ENCODE measurements at regions not wholly inside any gene's neighbourhood (a gene's known extent, or its start where the extent isn't known, plus 50 kb on each side); places are given as distances from the start of the nearest gene placed in this dataset.
"Not testable (repeated sequence)": the region's sequence is repeated elsewhere in the genome, so short reads cannot be mapped to it uniquely, and the experiment has no call there.

DNA sequence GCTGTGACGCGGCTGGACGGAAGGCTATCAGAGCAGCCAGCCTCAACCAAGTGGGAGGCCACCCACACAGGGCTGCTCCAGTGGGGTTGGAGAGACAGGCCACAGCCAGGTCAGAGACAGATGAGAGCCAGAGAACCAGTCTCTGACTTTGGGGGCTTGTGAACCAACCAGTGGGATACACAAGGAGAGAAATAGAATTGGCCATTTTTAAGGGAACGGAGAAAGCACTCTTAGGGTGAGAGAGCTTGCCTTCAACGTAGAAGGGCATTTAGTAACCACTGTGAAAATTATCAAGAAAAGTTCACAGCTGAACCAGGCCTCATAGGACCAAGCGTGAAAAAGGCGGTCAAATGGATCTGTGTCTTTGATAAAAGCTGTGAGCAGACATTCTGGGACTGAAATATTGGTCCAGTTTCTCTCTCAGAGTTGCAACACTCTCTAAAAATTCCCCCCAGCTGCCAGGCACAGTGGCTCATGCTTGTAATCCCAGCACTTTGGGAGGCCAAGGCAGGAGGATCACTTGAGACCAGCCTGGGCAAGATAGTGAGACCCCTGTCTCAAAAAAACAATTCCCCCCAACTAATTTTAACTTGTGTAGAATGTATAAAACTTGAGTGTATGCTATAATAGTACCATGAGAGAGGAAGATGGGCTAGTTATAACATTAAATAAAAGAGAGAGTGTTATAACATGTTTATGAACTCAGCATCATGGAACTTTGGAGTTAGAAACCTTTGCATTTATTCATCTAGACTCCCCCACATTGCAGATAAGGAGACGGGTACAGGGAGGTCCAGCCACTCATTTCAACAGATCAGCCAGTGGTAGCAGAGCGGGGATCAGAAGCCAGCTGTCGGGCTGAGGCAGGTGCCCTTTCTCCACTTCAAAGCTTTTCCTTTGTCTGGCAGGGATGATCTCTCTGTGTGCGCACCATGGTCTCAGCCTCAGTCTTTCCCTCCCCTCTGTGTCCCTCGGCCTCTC, 132.2 kb downstream of the NPIPB11 start:
- not testable (repeated sequence) for DNase-seq

DNA sequence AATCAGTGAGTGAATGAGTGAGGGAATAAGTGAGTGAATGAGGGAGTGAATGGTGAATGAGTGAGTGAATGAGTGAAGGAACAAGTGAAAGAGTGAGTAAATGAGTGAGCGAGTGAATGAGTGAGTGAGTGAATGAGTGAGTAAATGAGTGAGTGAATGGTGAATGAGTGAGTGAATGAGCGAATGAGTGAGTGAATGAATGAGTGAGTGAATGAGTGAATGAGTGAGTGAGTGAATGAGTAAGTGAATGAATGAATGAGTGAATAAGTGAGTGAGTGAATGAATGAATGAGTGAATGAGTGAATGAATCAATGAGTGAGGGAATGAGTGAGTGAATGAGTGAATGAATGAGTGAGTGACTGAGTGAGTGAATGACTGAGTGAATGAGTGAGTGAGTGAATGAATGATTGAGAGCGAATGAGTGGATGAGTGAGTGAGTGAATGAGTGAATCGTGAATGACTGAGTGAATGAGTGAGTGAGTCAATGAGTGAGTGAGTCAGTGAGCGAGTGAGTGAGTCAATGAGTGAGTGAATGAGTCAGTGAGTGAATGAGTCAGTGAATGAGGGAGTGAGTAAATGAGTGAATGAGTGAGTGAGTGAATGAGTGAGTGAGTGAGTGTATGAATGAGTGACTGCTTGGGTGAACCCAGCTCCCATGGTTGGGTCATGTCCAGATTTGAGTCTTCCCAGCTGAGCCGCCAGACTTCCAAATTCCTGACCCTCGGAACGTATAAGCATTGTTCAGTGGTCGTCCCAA, 133.0 kb downstream of the NPIPB11 start:
- not testable (repeated sequence) for DNase-seq

DNA sequence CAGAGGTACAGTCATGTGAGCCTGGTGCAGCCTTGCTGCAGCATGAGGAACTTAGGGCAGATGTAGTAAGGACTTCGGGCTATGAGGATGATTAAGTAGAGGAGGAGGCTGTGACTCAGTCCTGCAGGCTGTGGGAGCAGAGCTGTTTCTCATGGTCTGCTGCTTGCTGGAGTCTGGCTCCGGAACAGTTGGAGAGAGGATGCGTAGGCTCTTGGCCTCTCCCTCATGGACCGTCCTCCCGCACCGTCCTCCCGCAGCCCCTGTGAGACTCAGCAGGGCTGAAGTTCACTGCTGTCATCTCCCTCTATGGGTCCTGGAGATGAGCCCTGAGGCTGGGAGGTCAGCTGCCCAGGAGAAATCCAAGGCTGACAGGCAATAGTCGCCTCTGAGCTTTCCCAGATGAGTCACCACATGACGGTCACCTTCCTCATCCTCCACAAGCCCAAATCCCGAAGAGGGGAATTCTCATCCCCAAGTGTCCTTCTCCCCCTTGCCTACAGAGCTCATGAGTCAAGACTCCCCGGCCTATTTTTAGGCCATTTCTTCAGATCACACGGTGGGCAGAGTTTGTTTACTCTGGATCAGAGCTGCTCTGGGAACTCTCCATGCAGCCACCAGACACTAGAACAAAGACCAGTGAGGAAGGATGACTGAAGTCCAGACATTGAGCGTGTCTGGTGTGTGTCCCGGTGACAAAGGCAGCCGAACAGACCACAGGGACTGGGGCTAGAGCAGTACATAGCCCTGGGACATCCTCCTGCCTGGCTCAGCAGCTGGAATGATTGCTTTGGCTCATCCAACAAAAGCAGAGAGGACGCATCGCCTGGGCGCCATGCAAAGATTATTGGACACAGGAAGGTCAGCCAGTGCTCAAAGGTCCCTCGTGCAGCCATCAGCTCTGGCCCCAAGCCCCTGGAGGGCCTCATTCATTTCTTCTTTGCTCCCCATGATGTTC, 134.5 kb downstream of the NPIPB11 start:
- DNase-seq = not testable (repeated sequence)

DNA sequence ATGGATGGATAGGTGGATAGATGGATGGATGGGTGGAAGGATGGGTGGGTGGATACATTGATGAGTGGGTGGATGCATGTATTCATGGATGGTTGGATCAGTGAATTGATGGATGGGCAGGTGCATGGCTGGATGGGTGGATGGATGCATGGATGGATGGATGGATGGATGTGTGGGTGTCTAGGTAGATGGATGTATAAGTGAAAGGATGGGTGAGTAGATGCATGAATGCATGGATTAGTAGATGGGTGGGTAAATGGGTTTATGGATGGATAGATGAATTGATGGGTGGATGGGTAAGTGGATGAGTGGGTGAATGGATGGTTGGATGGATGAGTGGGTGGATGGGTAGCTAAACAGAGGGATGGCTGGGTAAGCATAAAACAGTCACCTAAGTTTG, 135.6 kb downstream of the NPIPB11 start:
- not testable (repeated sequence) for DNase-seq

DNA sequence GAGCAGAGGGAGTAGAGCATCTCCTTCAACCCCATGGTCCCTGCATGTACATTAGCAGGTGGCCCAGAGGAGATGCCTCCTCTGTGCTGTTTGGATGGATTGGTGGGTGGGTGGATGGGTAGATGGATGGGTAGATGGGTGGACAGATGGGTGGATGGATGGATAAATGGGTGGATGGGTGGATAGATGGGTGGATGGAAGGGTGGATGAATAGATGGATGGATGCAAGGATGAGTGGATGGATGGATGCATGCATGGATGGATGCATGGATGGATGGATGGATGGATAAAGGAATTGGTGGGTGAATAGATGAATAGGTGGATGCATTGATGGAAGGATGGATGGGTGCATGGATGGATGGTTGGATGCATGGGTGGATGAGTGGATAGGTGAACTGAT, 136.5 kb downstream of the NPIPB11 start:
- not testable (repeated sequence) for DNase-seq

DNA sequence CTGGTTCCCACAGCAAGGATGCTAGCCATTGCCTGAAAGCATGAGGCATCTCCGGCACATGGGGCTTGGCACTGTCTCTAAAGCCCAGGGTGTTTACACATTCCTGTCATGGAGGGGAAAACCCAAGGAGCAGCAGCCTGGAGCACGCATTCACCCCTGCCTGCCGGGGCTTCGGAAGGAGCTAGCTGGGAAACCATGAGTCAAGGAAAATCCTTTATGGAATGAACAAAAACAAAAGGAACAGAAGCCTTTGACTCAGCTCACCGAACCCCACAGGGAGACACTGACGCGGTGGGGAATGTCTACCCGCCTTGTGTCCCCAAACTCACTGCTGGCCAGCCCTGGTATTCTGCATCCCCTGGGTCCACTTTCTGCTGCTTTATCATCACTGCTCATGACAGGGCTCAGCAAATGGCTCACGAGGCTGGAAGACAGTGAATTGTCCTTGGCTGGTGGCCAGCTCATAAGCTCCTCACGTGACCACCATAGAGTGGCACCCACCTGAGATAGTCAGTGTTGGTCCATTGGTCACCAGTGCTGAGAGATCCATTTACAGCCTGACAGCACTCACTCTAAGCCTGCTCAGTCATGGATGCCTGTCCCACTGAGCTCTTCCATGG, 137.2 kb downstream of the NPIPB11 start:
- DNase-seq = not testable (repeated sequence)

DNA sequence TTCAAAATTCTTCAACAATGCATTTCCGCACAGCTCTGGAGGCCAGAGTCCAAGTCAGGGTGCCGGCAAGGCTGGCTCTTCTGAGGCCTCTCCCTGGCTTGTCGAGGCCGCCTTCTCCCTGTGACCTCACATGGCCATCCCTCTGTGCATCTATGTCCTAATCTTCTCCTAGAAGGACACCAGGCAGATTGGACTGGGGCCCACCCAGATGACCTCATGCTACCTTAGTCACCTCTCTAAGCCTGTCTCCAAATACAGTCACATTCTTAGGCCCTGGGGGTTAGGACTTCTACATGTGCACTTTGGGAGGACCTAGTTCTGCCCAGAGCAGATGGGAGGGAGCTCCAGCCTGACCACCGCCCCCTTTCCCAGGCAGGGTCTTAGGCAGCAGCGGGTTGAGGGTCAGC, 137.7 kb downstream of the NPIPB11 start:
- not testable (repeated sequence) for DNase-seq

DNA sequence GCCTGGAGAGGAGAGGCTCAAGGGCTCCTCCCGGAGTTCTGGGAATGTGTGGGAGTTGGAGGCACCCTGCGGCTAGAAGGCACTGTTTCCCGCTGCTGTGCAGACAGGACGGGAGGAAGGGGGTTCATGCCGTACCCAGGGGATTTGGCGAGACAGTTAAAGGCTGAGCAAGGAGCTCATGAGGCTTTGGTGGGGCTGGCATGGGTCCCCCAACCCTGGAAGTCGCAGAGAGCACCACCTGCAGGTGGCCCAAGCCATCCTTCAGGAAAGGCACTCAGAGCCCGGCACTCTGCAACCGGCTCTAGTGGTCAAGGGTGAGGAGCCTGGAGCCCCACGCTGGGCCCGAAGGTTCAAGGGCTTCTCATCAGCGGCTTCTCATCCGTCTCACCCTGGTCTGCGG, 138.2 kb downstream of the NPIPB11 start:
- DNase-seq = not testable (repeated sequence)

DNA sequence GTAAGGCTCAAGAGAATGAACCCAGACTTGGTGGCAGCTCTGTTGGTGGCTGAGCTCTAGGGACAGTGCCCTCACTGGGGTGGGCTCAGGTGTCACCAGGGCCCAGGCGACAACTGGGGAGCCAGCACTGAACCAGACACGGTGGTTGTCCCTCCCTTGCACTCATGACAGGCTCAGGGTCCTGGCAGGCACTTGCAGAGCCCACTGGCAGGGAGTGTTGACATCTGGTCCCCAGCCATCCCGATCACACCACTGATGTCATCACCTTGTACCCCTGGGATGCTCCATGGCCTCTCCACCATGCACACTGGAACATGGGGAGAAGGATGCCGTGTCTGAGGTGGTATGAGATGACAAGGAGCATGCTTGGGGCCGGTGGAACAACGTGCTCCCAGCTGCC, 138.6 kb downstream of the NPIPB11 start:
- not testable (repeated sequence) for DNase-seq

DNA sequence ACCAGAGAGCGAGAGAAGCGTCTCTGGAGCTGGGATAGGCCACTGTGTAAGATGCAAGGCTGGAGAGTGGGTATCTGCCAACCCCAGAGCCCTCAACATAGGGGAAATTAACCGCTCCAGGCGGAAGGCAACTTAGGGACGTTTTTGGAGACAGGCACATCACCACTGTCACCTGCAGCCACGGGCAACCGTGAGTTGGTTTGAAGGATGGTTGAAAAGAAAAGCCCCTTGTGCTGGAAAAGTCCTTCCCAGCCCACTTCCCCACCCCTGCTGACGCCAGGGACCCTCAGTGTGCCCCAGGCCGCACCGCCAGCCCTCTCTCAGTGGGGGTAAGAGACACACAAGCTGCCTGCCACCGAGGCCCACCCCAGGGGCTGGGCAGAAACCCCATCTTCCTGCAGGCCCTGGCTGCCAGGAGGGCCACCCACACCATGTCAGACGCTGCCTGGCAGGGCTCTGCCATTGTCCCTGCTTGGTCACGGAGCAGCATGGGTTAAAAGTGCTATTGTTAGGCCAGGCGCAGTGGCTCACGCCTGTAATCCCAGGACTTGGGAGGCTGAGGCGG, 139.4 kb downstream of the NPIPB11 start:
- DNase-seq = not testable (repeated sequence)

DNA sequence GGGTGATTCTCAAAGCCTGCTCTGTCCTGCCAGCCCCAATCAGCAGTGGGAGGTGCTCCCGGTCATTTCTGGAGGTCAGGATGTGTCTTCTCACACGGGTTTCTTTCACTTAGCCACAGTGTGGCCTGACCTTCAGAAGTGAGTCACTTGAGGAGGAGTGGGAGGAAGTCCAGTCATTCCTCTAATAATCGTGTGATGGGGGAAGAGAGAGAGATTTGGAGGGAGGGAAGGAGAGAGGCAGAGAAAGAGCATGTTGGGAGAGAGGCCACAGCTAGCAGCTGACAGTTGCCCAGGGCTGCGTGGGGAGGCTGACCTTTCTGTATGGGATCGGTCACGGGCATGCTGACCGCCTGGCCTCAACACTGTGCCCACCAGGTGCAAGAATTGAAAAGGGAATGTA, 139.9 kb downstream of the NPIPB11 start:
- DNase-seq = not testable (repeated sequence)

DNA sequence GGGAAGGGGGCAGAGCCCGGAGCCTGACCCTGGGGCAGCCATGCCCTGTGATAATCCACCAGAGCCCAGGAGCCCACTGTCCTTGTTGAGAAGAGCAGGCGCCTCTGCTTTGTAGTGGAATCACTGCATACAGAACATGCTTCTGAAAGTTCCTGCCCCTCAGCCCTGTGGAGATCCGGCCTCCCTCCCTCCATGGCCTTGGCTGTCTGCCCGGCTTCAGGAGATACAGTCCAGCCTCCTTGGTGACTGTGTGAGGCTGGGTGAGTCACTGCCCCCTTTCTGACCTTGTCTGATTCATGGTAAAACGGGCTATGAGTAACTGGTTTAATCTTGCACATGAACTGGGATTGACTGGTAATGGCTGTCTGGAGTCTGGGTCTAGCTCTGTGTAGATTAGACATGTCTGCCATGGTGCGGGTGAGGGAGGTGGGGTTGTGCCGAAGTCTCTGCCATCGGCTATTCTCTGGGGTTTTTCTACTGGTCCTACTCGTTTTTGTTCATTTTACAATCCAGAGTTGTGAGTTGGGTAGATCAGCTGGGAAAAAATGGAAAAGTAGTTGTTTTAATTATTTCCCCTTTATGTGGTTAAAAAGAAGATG, 141.2 kb downstream of the NPIPB11 start:
- not testable (repeated sequence) for DNase-seq

DNA sequence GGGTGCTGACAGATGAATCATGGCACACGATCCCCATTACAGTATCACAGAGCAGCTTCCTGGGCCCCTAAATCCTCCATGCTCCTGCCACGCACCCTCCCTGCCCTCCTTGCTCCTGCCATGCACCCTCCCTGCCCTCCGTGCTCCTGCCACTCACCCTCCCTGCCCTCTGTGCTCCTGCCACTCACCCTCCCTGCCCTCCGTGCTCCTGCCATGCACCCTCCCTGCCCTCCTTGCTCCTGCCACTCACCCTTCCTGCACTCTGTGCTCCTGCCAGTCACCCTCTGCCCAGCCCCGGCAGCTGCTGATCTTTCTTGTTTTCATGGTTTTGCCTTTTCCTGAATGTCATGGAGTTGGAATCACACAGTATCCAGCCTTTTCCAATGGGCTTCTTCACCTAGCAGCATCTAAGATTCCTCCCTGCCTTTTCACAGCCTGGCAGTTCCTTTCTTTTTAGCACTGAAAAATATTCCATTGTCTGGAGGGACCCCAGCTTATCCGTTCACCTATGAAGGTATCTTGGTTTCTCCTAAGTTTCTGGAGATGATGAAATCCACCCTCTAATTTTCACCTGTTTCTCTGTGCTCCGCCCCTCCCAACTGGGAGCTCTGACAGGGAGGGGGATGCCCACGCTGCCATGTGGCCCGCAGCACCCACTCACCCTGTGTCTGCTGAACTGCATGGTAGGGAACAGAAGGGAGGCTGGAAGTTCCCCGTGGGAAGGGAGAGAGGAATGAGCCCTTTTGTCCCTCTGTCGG, 142.3 kb downstream of the NPIPB11 start:
- DNase-seq = not testable (repeated sequence)

DNA sequence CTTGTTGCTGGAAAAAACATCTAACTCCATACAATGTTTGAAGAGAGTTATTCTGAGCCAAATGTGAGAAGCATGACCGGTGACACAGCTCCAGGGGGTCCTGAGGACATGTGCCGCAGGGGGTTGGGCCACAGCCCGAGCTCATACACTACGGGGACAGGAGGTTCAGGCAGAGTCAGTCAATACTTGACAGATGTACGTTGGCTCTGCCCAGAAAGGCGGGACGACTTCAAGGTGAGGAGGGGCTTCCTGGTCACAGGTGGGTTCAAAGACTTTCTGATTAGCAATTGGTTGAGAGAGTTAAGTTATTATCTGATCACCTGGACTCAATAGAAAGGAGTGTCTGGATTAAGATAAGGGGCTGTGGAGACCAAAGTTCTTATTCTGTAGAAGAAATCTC, 143.8 kb downstream of the NPIPB11 start:
- not testable (repeated sequence) for DNase-seq

DNA sequence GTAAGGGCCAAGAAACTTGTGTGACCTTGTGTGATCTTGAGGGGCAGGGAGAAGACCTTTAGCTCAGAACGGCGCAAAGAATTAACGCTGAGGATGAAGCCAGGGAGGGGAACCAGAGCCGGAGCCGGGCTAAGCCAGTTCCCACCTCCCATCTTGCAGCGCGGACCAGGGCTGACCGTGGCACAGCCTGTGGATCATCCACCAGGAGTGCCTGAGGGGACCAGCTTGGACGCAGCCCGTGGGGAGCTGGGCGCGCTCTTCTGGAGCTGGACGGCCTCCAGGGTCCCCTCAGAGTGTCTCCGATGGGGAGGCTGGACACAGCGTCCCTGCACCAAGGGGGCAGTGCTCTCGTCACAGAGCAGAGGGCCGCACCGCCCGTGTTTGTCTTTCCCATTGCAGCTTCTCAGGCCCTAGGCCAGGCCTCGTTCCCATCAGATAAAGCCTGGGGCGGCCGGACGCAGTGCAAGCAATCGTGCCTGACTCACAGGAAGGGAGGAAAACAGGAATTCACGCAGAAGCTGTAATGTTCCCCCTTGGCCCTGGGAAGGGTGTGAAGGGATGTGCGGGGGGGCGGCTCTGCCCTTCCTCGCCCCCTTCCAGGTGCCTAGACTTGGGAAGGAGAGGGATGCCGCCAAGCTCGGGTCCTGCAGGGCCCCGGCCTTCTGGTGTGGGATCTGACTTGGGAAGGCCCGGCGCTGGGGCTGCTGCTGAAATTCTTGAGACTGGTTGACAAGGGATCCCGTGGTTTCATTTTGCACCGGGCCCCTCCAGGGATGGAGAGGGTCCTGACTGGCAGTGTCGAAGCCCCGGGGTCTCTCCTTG, 144.9 kb downstream of the NPIPB11 start:
- not testable (repeated sequence) for DNase-seq

DNA sequence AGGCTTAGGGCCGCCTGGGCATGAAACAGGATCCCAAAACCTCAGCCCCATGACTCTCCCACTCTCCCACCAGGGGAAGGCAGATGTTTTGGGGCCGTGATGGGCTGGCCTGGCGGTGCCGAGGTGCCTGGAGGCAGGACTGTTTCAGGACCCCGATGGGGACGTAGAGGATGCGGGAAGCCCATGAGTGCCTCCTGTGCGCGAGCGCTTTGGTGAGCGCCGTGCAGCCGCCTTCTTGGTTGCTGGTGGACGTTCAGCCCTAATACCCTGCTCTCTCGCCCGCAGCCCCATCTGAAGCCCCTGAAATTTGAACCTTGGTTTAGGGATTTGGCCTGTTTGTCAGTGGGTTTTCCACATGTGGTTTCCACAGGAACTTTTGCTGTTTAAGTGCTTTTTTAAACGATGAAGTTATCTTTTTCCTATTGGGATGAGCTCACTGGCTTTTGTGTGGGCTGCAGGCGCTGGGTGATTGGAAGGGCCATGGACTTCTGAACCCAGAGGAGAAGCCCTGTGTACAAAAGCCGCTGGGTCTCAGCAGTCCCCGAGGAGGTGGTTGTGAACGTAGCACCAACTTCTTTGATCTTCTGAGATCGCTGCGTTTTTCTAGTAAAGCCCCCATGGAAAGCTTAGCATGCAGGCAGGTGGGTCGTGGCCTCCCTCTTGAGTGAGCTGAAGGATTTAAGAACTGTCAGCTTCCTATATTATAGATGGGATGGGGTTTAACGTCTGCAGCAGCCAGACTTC, 145.7 kb downstream of the NPIPB11 start:
- not testable (repeated sequence) for DNase-seq

DNA sequence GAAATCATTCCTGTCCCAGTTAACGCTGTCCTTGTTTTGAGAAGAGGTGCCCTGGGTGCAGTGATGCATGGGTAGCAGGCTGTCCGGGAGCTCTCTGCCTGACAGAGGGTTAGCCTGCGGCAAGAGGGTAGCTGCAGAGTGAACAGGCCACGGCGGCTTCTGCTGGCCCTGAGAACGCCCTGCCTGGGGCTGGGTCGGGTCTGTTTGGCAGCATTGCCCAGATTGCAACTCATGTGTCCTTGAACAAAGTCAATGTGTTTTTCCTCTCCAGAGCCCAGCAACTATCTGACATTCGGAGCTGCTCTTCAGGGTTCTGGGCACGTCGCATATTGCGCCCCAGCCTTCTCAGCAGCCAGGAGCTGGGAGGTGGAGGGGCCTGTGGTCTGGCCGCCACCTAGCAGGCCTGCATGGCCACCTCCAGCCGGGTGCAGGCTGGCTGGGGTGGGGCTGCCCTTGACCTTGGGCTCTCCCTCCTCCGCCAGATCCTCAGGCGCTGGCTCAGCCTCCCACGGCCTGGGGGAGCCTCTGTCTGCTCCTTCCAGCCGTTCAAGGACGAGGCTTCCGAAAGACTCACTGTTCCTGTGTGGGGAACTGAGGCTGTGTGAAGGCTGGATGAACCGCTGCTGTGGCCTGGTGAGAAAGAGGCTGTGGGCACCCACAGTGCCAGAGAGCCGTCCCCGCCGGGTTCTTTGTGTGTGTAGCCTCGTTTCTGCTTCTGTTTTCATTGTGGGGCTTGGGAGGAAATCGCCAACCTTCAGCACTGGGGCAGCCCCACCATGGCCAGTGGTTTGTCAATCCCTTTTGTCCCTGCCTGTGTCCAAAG, 146.7 kb downstream of the NPIPB11 start:
- DNase-seq = not testable (repeated sequence)
